ENCODE measurements at regions not wholly inside any gene's neighbourhood (a gene's known extent, or its start where the extent isn't known, plus 50 kb on each side); places are given as distances from the start of the nearest gene placed in this dataset.

DNA sequence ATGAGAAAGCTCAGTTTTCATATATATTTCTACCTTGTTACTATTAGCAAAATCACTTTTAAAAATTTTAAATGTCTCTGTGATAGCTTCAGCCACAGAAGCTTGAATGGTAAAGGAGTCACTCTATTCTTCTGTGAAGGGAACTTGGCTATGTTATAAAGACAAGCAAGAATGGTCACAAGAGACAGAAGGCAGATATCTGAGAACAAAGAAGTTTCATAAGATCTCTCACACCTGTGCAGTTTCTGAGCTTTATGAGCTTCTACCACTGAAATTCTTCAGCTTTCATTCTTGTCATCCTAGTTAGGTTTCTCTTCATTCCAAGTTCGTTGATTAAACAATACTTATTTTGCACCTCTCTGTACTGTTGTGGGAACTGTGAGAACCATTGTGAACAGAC lies 853.4 kb downstream of the IGSF11 start:
- Mint-ChIP-seq H3K4me3 (no peak overlapping the region), H3K27me3 (no peaks in the 10 kb centered on the region)
- no peak for ATAC-seq

DNA sequence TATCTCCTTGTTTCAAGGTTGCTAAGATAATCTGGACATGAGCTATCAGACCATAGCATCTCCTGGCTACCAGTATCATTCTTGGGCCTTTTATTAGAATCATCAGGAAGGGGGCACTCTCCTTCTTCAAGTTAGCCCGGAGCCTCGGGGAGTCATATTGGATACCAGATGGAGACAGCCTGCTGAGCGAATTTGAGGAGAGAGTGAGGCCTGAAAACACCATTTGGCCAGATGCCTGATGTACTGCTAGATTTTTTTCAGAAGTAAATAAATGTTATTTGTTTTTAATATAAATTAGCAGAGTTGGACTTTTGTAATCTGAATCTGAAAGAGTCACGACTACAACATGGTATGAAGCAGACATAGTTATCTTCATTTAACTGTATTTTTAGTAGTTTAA lies 848.6 kb downstream of the IGSF11 start:
- Mint-ChIP-seq H3K36me3 (ENCODE audit: low read depth) (no peaks in the 10 kb centered on the region), H3K4me3 (no peak overlapping the region), H3K27ac (no peak overlapping the region), H3K4me1 (no peaks in the 10 kb centered on the region), H3K27me3 (no peaks in the 10 kb centered on the region)
- DNase-seq (no peak), ATAC-seq (no peak)
- H3K9me3 ChIP-seq (ENCODE audit: control insufficient read depth, low read length, poor library complexity, severe bottlenecking) = no peaks in the 10 kb centered on the region

More for the DNA sequence above, 853.4 kb downstream of the IGSF11 start:
- Mint-ChIP-seq H3K4me1 (no peaks in the 10 kb centered on the region), H3K36me3 (ENCODE audit: low read depth) (no peaks in the 10 kb centered on the region), H3K27ac (no peak overlapping the region)
- no peak for DNase-seq
- no peaks in the 10 kb centered on the region for H3K9me3 ChIP-seq (ENCODE audit: control insufficient read depth, low read length, poor library complexity, severe bottlenecking)

GRCh38 chr3:118187221-118187620 lies 847.4 kb downstream of the IGSF11 start:
- H3K36me3 Mint-ChIP-seq (ENCODE audit: low read depth) = no peaks in the 10 kb centered on the region
- no peak for DNase-seq
- H3K4me3 Mint-ChIP-seq = no peak overlapping the region
- H3K9me3 ChIP-seq (ENCODE audit: control insufficient read depth, low read length, poor library complexity, severe bottlenecking) = no peaks in the 10 kb centered on the region
- H3K4me1 Mint-ChIP-seq = no peaks in the 10 kb centered on the region
- no peak for ATAC-seq
- no peak overlapping the region for H3K27ac Mint-ChIP-seq
- no peaks in the 10 kb centered on the region for H3K27me3 Mint-ChIP-seq

GRCh38 chr3:118196183-118196582 lies 838.5 kb downstream of the IGSF11 start:
- no peak for ATAC-seq
- H3K36me3 Mint-ChIP-seq (ENCODE audit: low read depth) = no peaks in the 10 kb centered on the region
- no peak for DNase-seq
- no peak overlapping the region for H3K27ac Mint-ChIP-seq
- H3K9me3 ChIP-seq (ENCODE audit: control insufficient read depth, low read length, poor library complexity, severe bottlenecking) = no peaks in the 10 kb centered on the region
- H3K27me3 Mint-ChIP-seq = no peaks in the 10 kb centered on the region
- no peak overlapping the region for H3K4me3 Mint-ChIP-seq
- H3K4me1 Mint-ChIP-seq = no peaks in the 10 kb centered on the region

DNA sequence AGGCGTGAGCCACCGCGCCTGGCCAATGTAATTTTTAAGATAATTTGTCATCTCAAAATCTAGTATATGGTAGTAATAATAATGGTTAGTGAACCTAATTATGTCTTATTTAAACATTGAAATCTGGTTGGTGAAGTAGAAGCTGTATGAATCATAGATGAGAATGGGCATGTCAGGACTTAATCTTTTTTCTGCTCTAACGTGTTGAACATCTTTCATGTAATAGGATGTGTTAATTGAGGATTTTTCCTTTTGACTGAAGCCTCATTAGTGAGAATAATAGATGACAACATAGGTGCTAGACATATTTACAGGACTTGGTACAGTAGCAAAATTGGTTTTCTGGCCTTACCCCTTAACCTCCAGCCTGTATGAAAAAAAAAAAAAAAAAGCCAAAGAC lies 835.6 kb downstream of the IGSF11 start:
- H3K4me1 Mint-ChIP-seq = no peaks in the 10 kb centered on the region
- DNase-seq = no peak
- no peaks in the 10 kb centered on the region for H3K27me3 Mint-ChIP-seq
- ATAC-seq = no peak
- H3K4me3 Mint-ChIP-seq = no peak overlapping the region
- no peaks in the 10 kb centered on the region for H3K9me3 ChIP-seq (ENCODE audit: control insufficient read depth, low read length, poor library complexity, severe bottlenecking)
- no peak overlapping the region for H3K27ac Mint-ChIP-seq
- H3K36me3 Mint-ChIP-seq (ENCODE audit: low read depth) = no peaks in the 10 kb centered on the region

- H3K9me3 ChIP-seq (ENCODE audit: control insufficient read depth, low read length, poor library complexity, severe bottlenecking) = no peaks in the 10 kb centered on the region
- Mint-ChIP-seq H3K4me3 (no peak overlapping the region), H3K27me3 (no peaks in the 10 kb centered on the region), H3K27ac (no peak overlapping the region), H3K4me1 (no peaks in the 10 kb centered on the region), H3K36me3 (ENCODE audit: low read depth) (no peaks in the 10 kb centered on the region)
- no peak for ATAC-seq
- DNase-seq = no peak
Observed at GRCh38 chr3:118204052-118204656, 830.5 kb downstream of the IGSF11 start.

- Mint-ChIP-seq H3K27me3 (no peaks in the 10 kb centered on the region), H3K4me3 (no peak overlapping the region), H3K27ac (no peak overlapping the region), H3K36me3 (ENCODE audit: low read depth) (no peaks in the 10 kb centered on the region), H3K4me1 (no peaks in the 10 kb centered on the region)
- H3K9me3 ChIP-seq (ENCODE audit: control insufficient read depth, low read length, poor library complexity, severe bottlenecking) = no peaks in the 10 kb centered on the region
- ATAC-seq (no peak), DNase-seq (no peak)
Observed at GRCh38 chr3:118207271-118207670, 827.4 kb downstream of the IGSF11 start.

GRCh38 chr3:118208642-118209041 lies 826.0 kb downstream of the IGSF11 start:
- Mint-ChIP-seq H3K36me3 (ENCODE audit: low read depth) (no peaks in the 10 kb centered on the region), H3K4me1 (no peaks in the 10 kb centered on the region), H3K27me3 (no peaks in the 10 kb centered on the region), H3K4me3 (no peak overlapping the region), H3K27ac (no peak overlapping the region)
- DNase-seq = no peak
- ATAC-seq = no peak
- no peaks in the 10 kb centered on the region for H3K9me3 ChIP-seq (ENCODE audit: control insufficient read depth, low read length, poor library complexity, severe bottlenecking)

DNA sequence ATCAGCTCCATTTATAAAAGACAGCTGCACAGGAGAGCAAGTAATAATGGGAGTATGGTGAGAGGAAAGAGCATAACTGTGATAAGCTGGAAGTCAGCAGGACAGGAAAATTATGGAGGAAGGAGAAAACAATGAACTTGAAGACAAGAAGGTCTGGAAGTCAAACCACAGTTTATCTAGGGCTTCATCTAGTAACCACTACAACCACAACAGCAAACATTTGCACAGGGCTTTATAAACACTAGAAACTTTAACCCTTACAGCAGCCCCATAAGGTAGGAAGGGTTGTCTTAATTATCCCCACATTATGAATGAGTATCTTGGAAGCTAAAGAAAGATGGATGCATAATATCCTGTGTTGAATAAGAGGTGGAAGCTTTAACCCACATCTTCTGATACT lies 820.8 kb downstream of the IGSF11 start:
- H3K4me3 Mint-ChIP-seq = no peak overlapping the region
- no peak for ATAC-seq
- no peaks in the 10 kb centered on the region for H3K27me3 Mint-ChIP-seq
- H3K27ac Mint-ChIP-seq = no peak overlapping the region
- no peaks in the 10 kb centered on the region for H3K4me1 Mint-ChIP-seq
- no peak for DNase-seq
- no peaks in the 10 kb centered on the region for H3K9me3 ChIP-seq (ENCODE audit: control insufficient read depth, low read length, poor library complexity, severe bottlenecking)
- no peaks in the 10 kb centered on the region for H3K36me3 Mint-ChIP-seq (ENCODE audit: low read depth)

DNA sequence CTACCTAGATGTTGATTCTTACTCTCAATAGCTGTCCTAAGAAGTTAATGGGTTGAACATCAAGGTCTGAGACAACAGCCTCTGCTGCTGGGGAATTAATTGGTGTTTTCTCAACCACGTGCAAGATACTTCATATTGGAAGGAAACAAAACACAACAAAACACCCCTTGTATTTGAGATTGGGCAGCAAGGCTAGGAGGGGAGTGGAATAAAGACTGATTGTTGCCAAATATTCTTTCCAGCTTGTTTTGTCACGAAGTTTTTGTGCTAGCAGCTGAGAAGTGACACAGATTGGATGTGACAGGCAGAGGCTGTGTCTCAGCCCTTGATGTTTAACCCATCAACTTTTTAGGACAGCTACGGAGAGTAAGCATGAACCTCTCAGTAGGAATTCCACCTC lies 808.4 kb downstream of the IGSF11 start:
- Mint-ChIP-seq H3K4me1 (no peaks in the 10 kb centered on the region), H3K27ac (no peak overlapping the region), H3K4me3 (no peak overlapping the region), H3K27me3 (no peaks in the 10 kb centered on the region), H3K36me3 (ENCODE audit: low read depth) (no peaks in the 10 kb centered on the region)
- H3K9me3 ChIP-seq (ENCODE audit: control insufficient read depth, low read length, poor library complexity, severe bottlenecking) = peaks cover 4% of the 10 kb centered on the region
- DNase-seq (no peak), ATAC-seq (no peak)

GRCh38 chr3:118227191-118227590 lies 807.5 kb downstream of the IGSF11 start:
- Mint-ChIP-seq H3K27ac (no peak overlapping the region), H3K4me1 (no peaks in the 10 kb centered on the region), H3K27me3 (no peaks in the 10 kb centered on the region), H3K36me3 (ENCODE audit: low read depth) (no peaks in the 10 kb centered on the region), H3K4me3 (no peak overlapping the region)
- ATAC-seq (no peak), DNase-seq (no peak)
- H3K9me3 ChIP-seq (ENCODE audit: control insufficient read depth, low read length, poor library complexity, severe bottlenecking) = no peaks in the 10 kb centered on the region

GRCh38 chr3:118228151-118228550 lies 806.5 kb downstream of the IGSF11 start:
- DNase-seq (no peak), ATAC-seq (no peak)
- Mint-ChIP-seq H3K4me3 (no peak overlapping the region), H3K4me1 (no peaks in the 10 kb centered on the region), H3K27me3 (no peaks in the 10 kb centered on the region), H3K36me3 (ENCODE audit: low read depth) (no peaks in the 10 kb centered on the region), H3K27ac (no peak overlapping the region)
- H3K9me3 ChIP-seq (ENCODE audit: control insufficient read depth, low read length, poor library complexity, severe bottlenecking) = no peaks in the 10 kb centered on the region

GRCh38 chr3:118229196-118229595 lies 805.5 kb downstream of the IGSF11 start:
- H3K4me3 Mint-ChIP-seq = no peak overlapping the region
- H3K27me3 Mint-ChIP-seq = no peaks in the 10 kb centered on the region
- no peaks in the 10 kb centered on the region for H3K4me1 Mint-ChIP-seq
- H3K36me3 Mint-ChIP-seq (ENCODE audit: low read depth) = no peaks in the 10 kb centered on the region
- no peak overlapping the region for H3K27ac Mint-ChIP-seq
- no peak for DNase-seq
- no peak for ATAC-seq
- no peaks in the 10 kb centered on the region for H3K9me3 ChIP-seq (ENCODE audit: control insufficient read depth, low read length, poor library complexity, severe bottlenecking)

- Mint-ChIP-seq H3K4me3 (no peak overlapping the region), H3K27ac (no peak overlapping the region), H3K27me3 (no peaks in the 10 kb centered on the region), H3K4me1 (no peaks in the 10 kb centered on the region), H3K36me3 (ENCODE audit: low read depth) (no peaks in the 10 kb centered on the region)
- ATAC-seq = no peak
- no peak for DNase-seq
- H3K9me3 ChIP-seq (ENCODE audit: control insufficient read depth, low read length, poor library complexity, severe bottlenecking) = no peaks in the 10 kb centered on the region
Observed at GRCh38 chr3:118231578-118231977, 803.1 kb downstream of the IGSF11 start.
